ENCODE measurements at regions not wholly inside any gene's neighbourhood (a gene's known extent, or its start where the extent isn't known, plus 50 kb on each side); places are given as distances from the start of the nearest gene placed in this dataset.

DNA sequence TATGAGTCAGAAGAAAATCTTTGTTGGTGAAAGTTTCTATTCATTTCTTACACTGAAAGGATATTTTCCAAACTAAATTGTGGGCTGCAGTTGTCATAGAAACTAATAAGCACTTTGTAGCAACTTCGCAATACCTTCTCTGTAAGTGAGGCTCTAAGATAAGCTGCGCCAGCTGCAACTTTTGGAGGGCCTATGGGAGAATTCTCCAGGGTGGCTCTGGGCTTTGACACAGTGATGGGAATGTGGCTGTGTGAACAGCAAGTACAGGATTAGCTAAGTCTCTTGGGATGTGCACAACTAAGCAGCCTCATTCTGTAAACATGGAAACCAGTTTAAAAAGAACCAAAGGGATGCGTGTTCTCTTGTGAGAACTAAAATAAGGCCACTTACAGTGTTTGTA, 124.6 kb upstream of the SGO1 start:
- DNase-seq = no peak
- Histone ChIP-seq H3K4me3 (ENCODE audit: low read depth, low read length) (no peak overlapping the region), H3K4me1 (no peaks in the 10 kb centered on the region), H3K9me3 (no peaks in the 10 kb centered on the region), H3K36me3 (ENCODE audit: control insufficient read depth, insufficient read depth, low read length) (no peaks in the 10 kb centered on the region), H3K27me3 (replicated peaks; ENCODE audit: control insufficient read depth, insufficient read depth, low read length) (no peaks in the 10 kb centered on the region)
- Mint-ChIP-seq H3K27me3 (ENCODE audit: insufficient read depth, unreplicated experiment) (no peaks in the 10 kb centered on the region), H3K36me3 (ENCODE audit: insufficient read depth, unreplicated experiment) (no peaks in the 10 kb centered on the region), H3K4me3 (ENCODE audit: unreplicated experiment) (no peak overlapping the region), H3K9me3 (ENCODE audit: unreplicated experiment) (peaks cover 5% of the 10 kb centered on the region), H3K27ac (ENCODE audit: unreplicated experiment) (no peak overlapping the region), H3K4me1 (ENCODE audit: low read depth, unreplicated experiment) (no peaks in the 10 kb centered on the region)
- CTCF ChIA-PET = no interaction called here
- POLR2A ChIA-PET = no interaction called here
- BruUV-seq (replicated peaks) = no TSS peak
- TF ChIP-seq, protein P1, sequence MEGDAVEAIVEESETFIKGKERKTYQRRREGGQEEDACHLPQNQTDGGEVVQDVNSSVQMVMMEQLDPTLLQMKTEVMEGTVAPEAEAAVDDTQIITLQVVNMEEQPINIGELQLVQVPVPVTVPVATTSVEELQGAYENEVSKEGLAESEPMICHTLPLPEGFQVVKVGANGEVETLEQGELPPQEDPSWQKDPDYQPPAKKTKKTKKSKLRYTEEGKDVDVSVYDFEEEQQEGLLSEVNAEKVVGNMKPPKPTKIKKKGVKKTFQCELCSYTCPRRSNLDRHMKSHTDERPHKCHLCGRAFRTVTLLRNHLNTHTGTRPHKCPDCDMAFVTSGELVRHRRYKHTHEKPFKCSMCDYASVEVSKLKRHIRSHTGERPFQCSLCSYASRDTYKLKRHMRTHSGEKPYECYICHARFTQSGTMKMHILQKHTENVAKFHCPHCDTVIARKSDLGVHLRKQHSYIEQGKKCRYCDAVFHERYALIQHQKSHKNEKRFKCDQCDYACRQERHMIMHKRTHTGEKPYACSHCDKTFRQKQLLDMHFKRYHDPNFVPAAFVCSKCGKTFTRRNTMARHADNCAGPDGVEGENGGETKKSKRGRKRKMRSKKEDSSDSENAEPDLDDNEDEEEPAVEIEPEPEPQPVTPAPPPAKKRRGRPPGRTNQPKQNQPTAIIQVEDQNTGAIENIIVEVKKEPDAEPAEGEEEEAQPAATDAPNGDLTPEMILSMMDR (IDR thresholded peaks at IDR 0.05; ENCODE audit: insufficient read depth in 1 of 2, low read depth in 1 of 2, low read length in 1 of 2, severe bottlenecking in 1 of 2, unreplicated experiment in 1 of 2) = no peak
- intact Hi-C loops (cut with micrococcal nuclease; ENCODE audit: unreplicated experiment) = no loop called here

- Mint-ChIP-seq H3K36me3 (ENCODE audit: insufficient read depth, unreplicated experiment) (no peaks in the 10 kb centered on the region), H3K27me3 (ENCODE audit: insufficient read depth, unreplicated experiment) (no peaks in the 10 kb centered on the region), H3K9me3 (ENCODE audit: unreplicated experiment) (no peaks in the 10 kb centered on the region), H3K4me3 (ENCODE audit: unreplicated experiment) (no peak overlapping the region), H3K27ac (ENCODE audit: unreplicated experiment) (no peak overlapping the region), H3K4me1 (ENCODE audit: low read depth, unreplicated experiment) (no peaks in the 10 kb centered on the region)
- Histone ChIP-seq H3K4me1 (no peaks in the 10 kb centered on the region), H3K36me3 (ENCODE audit: control insufficient read depth, insufficient read depth, low read length) (no peaks in the 10 kb centered on the region), H3K27me3 (replicated peaks; ENCODE audit: control insufficient read depth, insufficient read depth, low read length) (no peaks in the 10 kb centered on the region), H3K4me3 (ENCODE audit: low read depth, low read length) (no peak overlapping the region), H3K9me3 (no peaks in the 10 kb centered on the region)
- ChIA-PET POLR2A (no interaction called here), CTCF (no interaction called here)
- no TSS peak for BruUV-seq (replicated peaks)
- TF ChIP-seq, protein P1 (IDR thresholded peaks at IDR 0.05; ENCODE audit: insufficient read depth in 1 of 2, low read depth in 1 of 2, low read length in 1 of 2, severe bottlenecking in 1 of 2, unreplicated experiment in 1 of 2) = no peak
- intact Hi-C loops (cut with micrococcal nuclease; ENCODE audit: unreplicated experiment) = no loop called here
- no peak for DNase-seq
These were observed 121.4 kb upstream of the SGO1 start for GRCh38 chr3:20307383-20307782.

- H3K4me3 ChIP-seq (ENCODE audit: low read depth, low read length) = no peak overlapping the region
- no peaks in the 10 kb centered on the region for H3K9me3 Mint-ChIP-seq (ENCODE audit: unreplicated experiment)
- intact Hi-C loops (cut with micrococcal nuclease; ENCODE audit: unreplicated experiment) = no loop called here
- TF ChIP-seq, protein P1 (IDR thresholded peaks at IDR 0.05; ENCODE audit: insufficient read depth in 1 of 2, low read depth in 1 of 2, low read length in 1 of 2, severe bottlenecking in 1 of 2, unreplicated experiment in 1 of 2) = no peak
- H3K9me3 ChIP-seq = no peaks in the 10 kb centered on the region
- H3K4me1 Mint-ChIP-seq (ENCODE audit: low read depth, unreplicated experiment) = no peaks in the 10 kb centered on the region
- no peaks in the 10 kb centered on the region for H3K27me3 Mint-ChIP-seq (ENCODE audit: insufficient read depth, unreplicated experiment)
- H3K36me3 Mint-ChIP-seq (ENCODE audit: insufficient read depth, unreplicated experiment) = no peaks in the 10 kb centered on the region
- no TSS peak for BruUV-seq (replicated peaks)
- CTCF ChIA-PET = no interaction called here
- H3K27me3 ChIP-seq (replicated peaks; ENCODE audit: control insufficient read depth, insufficient read depth, low read length) = no peaks in the 10 kb centered on the region
- H3K4me1 ChIP-seq = no peaks in the 10 kb centered on the region
- H3K4me3 Mint-ChIP-seq (ENCODE audit: unreplicated experiment) = no peak overlapping the region
- H3K27ac Mint-ChIP-seq (ENCODE audit: unreplicated experiment) = no peak overlapping the region
- POLR2A ChIA-PET = no interaction called here
- no peak for DNase-seq
- no peaks in the 10 kb centered on the region for H3K36me3 ChIP-seq (ENCODE audit: control insufficient read depth, insufficient read depth, low read length)
These were observed 119.6 kb upstream of the SGO1 start for GRCh38 chr3:20305647-20306046.

Measured in Caco-2 (cell line).